HG03280 (cell line): ENCODE measurements at regions not wholly inside any gene's neighbourhood (a gene's known extent, or its start where the extent isn't known, plus 50 kb on each side); places are given as distances from the start of the nearest gene placed in this dataset.

Source experiments
- ATAC-seq: cut with Tn5 transposase; IDR thresholded peaks from one replicate; pipeline ENCODE4 v1.9.1; 2021; ENCODE audit warnings: mild to moderate bottlenecking, moderate library complexity; ENCODE audit not compliant: unreplicated experiment

- no peak for ATAC-seq
Observed at GRCh38 chr13:40483601-40484000, 182.8 kb downstream of the FOXO1 start.

GRCh38 chr13:40484101-40484800 lies 182.2 kb downstream of the FOXO1 start:
- ATAC-seq, result no peak

- ATAC-seq, result no peak
Observed at GRCh38 chr13:40484974-40485373, 181.5 kb downstream of the FOXO1 start.

GRCh38 chr13:40485611-40486517 lies 180.6 kb downstream of the FOXO1 start:
- ATAC-seq, result no peak

GRCh38 chr13:40486518-40487163 lies 179.8 kb downstream of the FOXO1 start:
- no peak for ATAC-seq

GRCh38 chr13:40488869-40489391 lies 177.5 kb downstream of the FOXO1 start:
- no peak for ATAC-seq

- ATAC-seq, result no peak
Observed at GRCh38 chr13:40490086-40490758, 176.2 kb downstream of the FOXO1 start.

- ATAC-seq, result no peak
Observed at GRCh38 chr13:40492511-40492910, 173.9 kb downstream of the FOXO1 start.

GRCh38 chr13:40494513-40494912 lies 171.9 kb downstream of the FOXO1 start:
- ATAC-seq, result no peak

GRCh38 chr13:40494946-40495620 lies 171.4 kb downstream of the FOXO1 start:
- no peak for ATAC-seq

- ATAC-seq, result no peak
Observed at GRCh38 chr13:40495621-40496001, 170.8 kb downstream of the FOXO1 start.

- no peak for ATAC-seq
Observed at GRCh38 chr13:40496035-40496810, 170.2 kb downstream of the FOXO1 start.

- ATAC-seq, result no peak
Observed at GRCh38 chr13:40498461-40498860, 168.0 kb downstream of the FOXO1 start.

- ATAC-seq, result no peak
Observed at GRCh38 chr13:40502236-40502635, 164.2 kb downstream of the FOXO1 start.

- ATAC-seq, result no peak
Observed at GRCh38 chr13:40503011-40503410, 163.4 kb downstream of the FOXO1 start.

- ATAC-seq, result no peak
Observed at GRCh38 chr13:40503966-40504591, 162.4 kb downstream of the FOXO1 start.

- ATAC-seq, result no peak
Observed at GRCh38 chr13:40504641-40505040, 161.8 kb downstream of the FOXO1 start.

GRCh38 chr13:40505196-40505595 lies 161.2 kb downstream of the FOXO1 start:
- no peak for ATAC-seq
